ENCODE measurements at regions not wholly inside any gene's neighbourhood (a gene's known extent, or its start where the extent isn't known, plus 50 kb on each side); places are given as distances from the start of the nearest gene placed in this dataset.

GRCh38 chr6:62746161-62746560 is 460.1 kb upstream of the KHDRBS2 start:
- TF ChIP-seq, protein P1, sequence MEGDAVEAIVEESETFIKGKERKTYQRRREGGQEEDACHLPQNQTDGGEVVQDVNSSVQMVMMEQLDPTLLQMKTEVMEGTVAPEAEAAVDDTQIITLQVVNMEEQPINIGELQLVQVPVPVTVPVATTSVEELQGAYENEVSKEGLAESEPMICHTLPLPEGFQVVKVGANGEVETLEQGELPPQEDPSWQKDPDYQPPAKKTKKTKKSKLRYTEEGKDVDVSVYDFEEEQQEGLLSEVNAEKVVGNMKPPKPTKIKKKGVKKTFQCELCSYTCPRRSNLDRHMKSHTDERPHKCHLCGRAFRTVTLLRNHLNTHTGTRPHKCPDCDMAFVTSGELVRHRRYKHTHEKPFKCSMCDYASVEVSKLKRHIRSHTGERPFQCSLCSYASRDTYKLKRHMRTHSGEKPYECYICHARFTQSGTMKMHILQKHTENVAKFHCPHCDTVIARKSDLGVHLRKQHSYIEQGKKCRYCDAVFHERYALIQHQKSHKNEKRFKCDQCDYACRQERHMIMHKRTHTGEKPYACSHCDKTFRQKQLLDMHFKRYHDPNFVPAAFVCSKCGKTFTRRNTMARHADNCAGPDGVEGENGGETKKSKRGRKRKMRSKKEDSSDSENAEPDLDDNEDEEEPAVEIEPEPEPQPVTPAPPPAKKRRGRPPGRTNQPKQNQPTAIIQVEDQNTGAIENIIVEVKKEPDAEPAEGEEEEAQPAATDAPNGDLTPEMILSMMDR (IDR thresholded peaks at IDR 0.05; ENCODE audit: borderline replicate concordance, extremely low read depth, low read length, poor library complexity, severe bottlenecking), result no peak
- no peak for TF ChIP-seq EZH2 (IDR thresholded peaks at IDR 0.05; ENCODE audit: borderline replicate concordance, low read depth, low read length, severe bottlenecking)

Data from DND-41 (cell line).